ENCODE measurements at regions not wholly inside any gene's neighbourhood (a gene's known extent, or its start where the extent isn't known, plus 50 kb on each side); places are given as distances from the start of the nearest gene placed in this dataset.

- H3K9me3 ChIP-seq = no peaks in the 10 kb centered on the region
- H3K4me3 ChIP-seq = no peak overlapping the region
- H3K27ac ChIP-seq = no peak overlapping the region
- TF ChIP-seq CTCF (IDR thresholded peaks at IDR 0.05) (no peak), POLR2A (IDR thresholded peaks at IDR 0.05) (no peak), POLR2AphosphoS5 (IDR thresholded peaks at IDR 0.05; ENCODE audit: insufficient read depth in 1 of 2, low read depth in 1 of 2) (no peak)
- no peak for DNase-seq (ENCODE audit: extremely low spot score in 2 of 2)
- H3K4me1 ChIP-seq = no peaks in the 10 kb centered on the region
- no peaks in the 10 kb centered on the region for H3K27me3 ChIP-seq
- intact Hi-C loops (cut with DNase I) = no loop called here
- H3K36me3 ChIP-seq = no peaks in the 10 kb centered on the region
Observed at GRCh38 chr4:180710628-180711337, 1532.4 kb upstream of the TENM3 start.

GRCh38 chr4:180717451-180718033 lies 1525.7 kb upstream of the TENM3 start:
- DNase-seq (ENCODE audit: extremely low spot score in 2 of 2) = no peak
- intact Hi-C loops (cut with DNase I) = no loop called here
- Histone ChIP-seq H3K4me1 (no peaks in the 10 kb centered on the region), H3K9me3 (no peaks in the 10 kb centered on the region), H3K27me3 (no peaks in the 10 kb centered on the region), H3K4me3 (no peak overlapping the region), H3K27ac (no peak overlapping the region), H3K36me3 (no peaks in the 10 kb centered on the region)
- TF ChIP-seq POLR2A (IDR thresholded peaks at IDR 0.05) = no peak
- TF ChIP-seq POLR2AphosphoS5 (IDR thresholded peaks at IDR 0.05; ENCODE audit: insufficient read depth in 1 of 2, low read depth in 1 of 2) = no peak
- TF ChIP-seq CTCF (IDR thresholded peaks at IDR 0.05) = no peak

GRCh38 chr4:180721356-180721755 lies 1521.8 kb upstream of the TENM3 start:
- no peaks in the 10 kb centered on the region for H3K36me3 ChIP-seq
- no peaks in the 10 kb centered on the region for H3K27me3 ChIP-seq
- no peak overlapping the region for H3K4me3 ChIP-seq
- no peak overlapping the region for H3K27ac ChIP-seq
- no peak for TF ChIP-seq POLR2A (IDR thresholded peaks at IDR 0.05)
- TF ChIP-seq POLR2AphosphoS5 (IDR thresholded peaks at IDR 0.05; ENCODE audit: insufficient read depth in 1 of 2, low read depth in 1 of 2) = no peak
- no peak for TF ChIP-seq CTCF (IDR thresholded peaks at IDR 0.05)
- H3K9me3 ChIP-seq = no peaks in the 10 kb centered on the region
- intact Hi-C loops (cut with DNase I) = no loop called here
- no peaks in the 10 kb centered on the region for H3K4me1 ChIP-seq
- DNase-seq (ENCODE audit: extremely low spot score in 2 of 2) = no peak

GRCh38 chr4:180726611-180727010 lies 1516.6 kb upstream of the TENM3 start:
- no peaks in the 10 kb centered on the region for H3K27me3 ChIP-seq
- no peak for TF ChIP-seq CTCF (IDR thresholded peaks at IDR 0.05)
- no peak for TF ChIP-seq POLR2A (IDR thresholded peaks at IDR 0.05)
- TF ChIP-seq POLR2AphosphoS5 (IDR thresholded peaks at IDR 0.05; ENCODE audit: insufficient read depth in 1 of 2, low read depth in 1 of 2) = no peak
- intact Hi-C loops (cut with DNase I) = no loop called here
- no peak overlapping the region for H3K4me3 ChIP-seq
- H3K36me3 ChIP-seq = no peaks in the 10 kb centered on the region
- DNase-seq (ENCODE audit: extremely low spot score in 2 of 2) = no peak
- no peaks in the 10 kb centered on the region for H3K4me1 ChIP-seq
- no peak overlapping the region for H3K27ac ChIP-seq
- H3K9me3 ChIP-seq = no peaks in the 10 kb centered on the region

- intact Hi-C loops (cut with DNase I) = no loop called here
- Histone ChIP-seq H3K4me1 (no peaks in the 10 kb centered on the region), H3K4me3 (no peak overlapping the region), H3K27ac (no peak overlapping the region), H3K27me3 (no peaks in the 10 kb centered on the region), H3K9me3 (no peaks in the 10 kb centered on the region), H3K36me3 (no peaks in the 10 kb centered on the region)
- no peak for TF ChIP-seq POLR2A (IDR thresholded peaks at IDR 0.05)
- no peak for TF ChIP-seq CTCF (IDR thresholded peaks at IDR 0.05)
- TF ChIP-seq POLR2AphosphoS5 (IDR thresholded peaks at IDR 0.05; ENCODE audit: insufficient read depth in 1 of 2, low read depth in 1 of 2) = no peak
- DNase-seq (ENCODE audit: extremely low spot score in 2 of 2) = no peak
Observed at GRCh38 chr4:180727478-180727877, 1515.7 kb upstream of the TENM3 start.

All from vagina (tissue), 2 donors.